ENCODE measurements at regions not wholly inside any gene's neighbourhood (a gene's known extent, or its start where the extent isn't known, plus 50 kb on each side); places are given as distances from the start of the nearest gene placed in this dataset.
"Not testable (repeated sequence)": the region's sequence is repeated elsewhere in the genome, so short reads cannot be mapped to it uniquely, and the experiment has no call there.

- not testable (repeated sequence) for H3K9me3 ChIP-seq (replicated peaks; ENCODE audit: control insufficient read depth, low read depth, low read length); DNase-seq; H3K4me3 ChIP-seq (ENCODE audit: low read length); H3K27me3 ChIP-seq (ENCODE audit: control insufficient read depth, insufficient read depth, low read length); H3K36me3 ChIP-seq (ENCODE audit: control insufficient read depth, insufficient read depth, low read length); H3K4me1 ChIP-seq (ENCODE audit: control insufficient read depth, insufficient read depth, low read length); H3K27ac ChIP-seq (ENCODE audit: low read length)
- WGBS (ENCODE audit: insufficient coverage) = 96% methylated on average over 10 of the region's 22 CpGs
Observed at GRCh38 chr10:22129612-22130011, 88.2 kb downstream of the EBLN1 start.

GRCh38 chr10:22121181-22121580, 96.6 kb downstream of the EBLN1 start:
- DNase-seq; H3K4me3 ChIP-seq (ENCODE audit: low read length); H3K36me3 ChIP-seq (ENCODE audit: control insufficient read depth, insufficient read depth, low read length); H3K27me3 ChIP-seq (ENCODE audit: control insufficient read depth, insufficient read depth, low read length); H3K4me1 ChIP-seq (ENCODE audit: control insufficient read depth, insufficient read depth, low read length); H3K9me3 ChIP-seq (replicated peaks; ENCODE audit: control insufficient read depth, low read depth, low read length); H3K27ac ChIP-seq (ENCODE audit: low read length): not testable (repeated sequence)
- WGBS (ENCODE audit: insufficient coverage) = no CpG with 5 or more reads among the region's 3 CpGs

GRCh38 chr10:22120072-22120471, 97.7 kb downstream of the EBLN1 start:
- H3K27me3 ChIP-seq (ENCODE audit: control insufficient read depth, insufficient read depth, low read length); H3K4me1 ChIP-seq (ENCODE audit: control insufficient read depth, insufficient read depth, low read length); DNase-seq; H3K4me3 ChIP-seq (ENCODE audit: low read length); H3K27ac ChIP-seq (ENCODE audit: low read length); H3K9me3 ChIP-seq (replicated peaks; ENCODE audit: control insufficient read depth, low read depth, low read length); H3K36me3 ChIP-seq (ENCODE audit: control insufficient read depth, insufficient read depth, low read length): not testable (repeated sequence)
- no CpG with 5 or more reads among the region's 1 CpG for WGBS (ENCODE audit: insufficient coverage)

GRCh38 chr10:22119575-22119974, 98.2 kb downstream of the EBLN1 start:
- H3K4me1 ChIP-seq (ENCODE audit: control insufficient read depth, insufficient read depth, low read length); H3K36me3 ChIP-seq (ENCODE audit: control insufficient read depth, insufficient read depth, low read length); H3K9me3 ChIP-seq (replicated peaks; ENCODE audit: control insufficient read depth, low read depth, low read length); H3K27ac ChIP-seq (ENCODE audit: low read length); H3K27me3 ChIP-seq (ENCODE audit: control insufficient read depth, insufficient read depth, low read length); DNase-seq; H3K4me3 ChIP-seq (ENCODE audit: low read length): not testable (repeated sequence)
- WGBS (ENCODE audit: insufficient coverage) = no CpG with 5 or more reads among the region's 5 CpGs

GRCh38 chr10:22111705-22112104, 106.1 kb downstream of the EBLN1 start:
- peak; percentile 25 for DNase-seq
- Histone ChIP-seq H3K4me3 (ENCODE audit: low read length) (no peak overlapping the region), H3K9me3 (replicated peaks; ENCODE audit: control insufficient read depth, low read depth, low read length) (no peaks in the 10 kb centered on the region), H3K27me3 (ENCODE audit: control insufficient read depth, insufficient read depth, low read length) (no peaks in the 10 kb centered on the region), H3K4me1 (ENCODE audit: control insufficient read depth, insufficient read depth, low read length) (no peaks in the 10 kb centered on the region), H3K27ac (ENCODE audit: low read length) (no peak overlapping the region), H3K36me3 (ENCODE audit: control insufficient read depth, insufficient read depth, low read length) (no peaks in the 10 kb centered on the region)
- WGBS (ENCODE audit: insufficient coverage) = 25% methylated on average over 1 of the region's 3 CpGs

GRCh38 chr10:22111260-22111659, 106.6 kb downstream of the EBLN1 start:
- Histone ChIP-seq H3K9me3 (replicated peaks; ENCODE audit: control insufficient read depth, low read depth, low read length) (no peaks in the 10 kb centered on the region), H3K27ac (ENCODE audit: low read length) (no peak overlapping the region), H3K36me3 (ENCODE audit: control insufficient read depth, insufficient read depth, low read length) (no peaks in the 10 kb centered on the region), H3K4me3 (ENCODE audit: low read length) (no peak overlapping the region), H3K27me3 (ENCODE audit: control insufficient read depth, insufficient read depth, low read length) (no peaks in the 10 kb centered on the region), H3K4me1 (ENCODE audit: control insufficient read depth, insufficient read depth, low read length) (no peaks in the 10 kb centered on the region)
- 19% methylated on average over 2 of the region's 4 CpGs for WGBS (ENCODE audit: insufficient coverage)
- DNase-seq = peak; percentile 34

- DNase-seq = peak; percentile 24
- Histone ChIP-seq H3K27me3 (ENCODE audit: control insufficient read depth, insufficient read depth, low read length) (no peaks in the 10 kb centered on the region), H3K27ac (ENCODE audit: low read length) (no peak overlapping the region), H3K36me3 (ENCODE audit: control insufficient read depth, insufficient read depth, low read length) (no peaks in the 10 kb centered on the region), H3K9me3 (replicated peaks; ENCODE audit: control insufficient read depth, low read depth, low read length) (no peaks in the 10 kb centered on the region), H3K4me1 (ENCODE audit: control insufficient read depth, insufficient read depth, low read length) (no peaks in the 10 kb centered on the region), H3K4me3 (ENCODE audit: low read length) (no peak overlapping the region)
- WGBS (ENCODE audit: insufficient coverage) = 20% methylated on average over 1 of the region's 3 CpGs
Observed at GRCh38 chr10:22110761-22111160, 107.1 kb downstream of the EBLN1 start.

GRCh38 chr10:22105270-22105669, 101.7 kb upstream of the DNAJC1 start:
- 85% methylated on average over 1 of the region's 4 CpGs for WGBS (ENCODE audit: insufficient coverage)
- H3K27me3 ChIP-seq (ENCODE audit: control insufficient read depth, insufficient read depth, low read length) = no peaks in the 10 kb centered on the region
- H3K9me3 ChIP-seq (replicated peaks; ENCODE audit: control insufficient read depth, low read depth, low read length) = no peaks in the 10 kb centered on the region
- no peaks in the 10 kb centered on the region for H3K4me1 ChIP-seq (ENCODE audit: control insufficient read depth, insufficient read depth, low read length)
- H3K36me3 ChIP-seq (ENCODE audit: control insufficient read depth, insufficient read depth, low read length) = no peaks in the 10 kb centered on the region
- H3K4me3 ChIP-seq (ENCODE audit: low read length) = no peak overlapping the region
- no peak for DNase-seq
- no peak overlapping the region for H3K27ac ChIP-seq (ENCODE audit: low read length)

GRCh38 chr10:22103701-22104470, 100.4 kb upstream of the DNAJC1 start:
- DNase-seq = no peak
- no peak overlapping the region for H3K4me3 ChIP-seq (ENCODE audit: low read length)
- WGBS (ENCODE audit: insufficient coverage) = no CpG with 5 or more reads among the region's 4 CpGs
- H3K9me3 ChIP-seq (replicated peaks; ENCODE audit: control insufficient read depth, low read depth, low read length) = peaks cover 3% of the 10 kb centered on the region
- no peaks in the 10 kb centered on the region for H3K27me3 ChIP-seq (ENCODE audit: control insufficient read depth, insufficient read depth, low read length)
- H3K36me3 ChIP-seq (ENCODE audit: control insufficient read depth, insufficient read depth, low read length) = no peaks in the 10 kb centered on the region
- H3K27ac ChIP-seq (ENCODE audit: low read length) = no peak overlapping the region
- H3K4me1 ChIP-seq (ENCODE audit: control insufficient read depth, insufficient read depth, low read length) = no peaks in the 10 kb centered on the region

GRCh38 chr10:22097696-22098095, 94.2 kb upstream of the DNAJC1 start:
- no peak overlapping the region for H3K27ac ChIP-seq (ENCODE audit: low read length)
- DNase-seq = no peak
- no peaks in the 10 kb centered on the region for H3K4me1 ChIP-seq (ENCODE audit: control insufficient read depth, insufficient read depth, low read length)
- H3K9me3 ChIP-seq (replicated peaks; ENCODE audit: control insufficient read depth, low read depth, low read length) = peaks cover 3% of the 10 kb centered on the region
- no peak overlapping the region for H3K4me3 ChIP-seq (ENCODE audit: low read length)
- no peaks in the 10 kb centered on the region for H3K27me3 ChIP-seq (ENCODE audit: control insufficient read depth, insufficient read depth, low read length)
- WGBS (ENCODE audit: insufficient coverage) = 95% methylated on average over 3 of the region's 3 CpGs
- no peaks in the 10 kb centered on the region for H3K36me3 ChIP-seq (ENCODE audit: control insufficient read depth, insufficient read depth, low read length)

GRCh38 chr10:22091260-22091659, 87.7 kb upstream of the DNAJC1 start:
- WGBS (ENCODE audit: insufficient coverage) = no CpG with 5 or more reads among the region's 1 CpG
- not testable (repeated sequence) for H3K4me3 ChIP-seq (ENCODE audit: low read length); H3K27me3 ChIP-seq (ENCODE audit: control insufficient read depth, insufficient read depth, low read length); H3K27ac ChIP-seq (ENCODE audit: low read length); H3K4me1 ChIP-seq (ENCODE audit: control insufficient read depth, insufficient read depth, low read length); DNase-seq; H3K9me3 ChIP-seq (replicated peaks; ENCODE audit: control insufficient read depth, low read depth, low read length); H3K36me3 ChIP-seq (ENCODE audit: control insufficient read depth, insufficient read depth, low read length)

Data from muscle of leg (tissue), 3 donors.